GM12878 (cell line): ENCODE measurements at regions not wholly inside any gene's neighbourhood (a gene's known extent, or its start where the extent isn't known, plus 50 kb on each side); places are given as distances from the start of the nearest gene placed in this dataset.
A peak's percentile ranks its signal among the peaks of the same experiment; 100 is the strongest.

Experiments used
- ATAC-seq: fragments of 200-7000 bp; cut with Tn5 transposase; 3 replicates; pipeline ENCODE4 v1.9.1; 2020; ENCODE audit warnings: mild to moderate bottlenecking, moderate library complexity
- BruUV-seq: library from RNA; stranded (reverse); fragments of 400-500 nt; replicated peaks from 2 replicates; lab custom pipeline; 2021; lab: Mats Ljungman, UMichigan
- CTCF ChIA-PET: fragments of 300-600 bp; sonication (Branson Sonifier 250); formaldehyde crosslinking; extraction: SDS; loops from one replicate; lab custom pipeline; 2021; ENCODE audit warnings: inconsistent platforms; lab: Yijun Ruan, JAX
- POLR2A ChIA-PET: fragments of 350-600 bp; formaldehyde crosslinking; extraction: SDS; loops from one replicate; lab custom pipeline; 2021; ENCODE audit warnings: inconsistent platforms; lab: Charles Lee
- RAD21 ChIA-PET: fragments of 300-600 bp; sonication (Branson Sonifier 250); formaldehyde crosslinking; loops from one replicate; lab custom pipeline; 2023; ENCODE audit warnings: antibody characterized with exemption; ENCODE audit not compliant: unreplicated experiment; lab: Charles Lee
- SMC1A ChIA-PET: fragments of 300-600 bp; sonication (Branson Sonifier 250); formaldehyde crosslinking; loops from one replicate; lab custom pipeline; 2023; ENCODE audit not compliant: unreplicated experiment, uncharacterized antibody; lab: Charles Lee
- DNase-seq: peaks from one replicate; pipeline ENCODE4 v3.0.0-alpha.2; 2011; ENCODE audit warnings: low read depth, low spot score
- FAIRE-seq: peaks from 3 replicates; lab custom pipeline; 2011; peaks lifted over from hg19 to GRCh38; lab: Jason Lieb, UNC
- H2AFZ ChIP-seq: 2 replicates; pipeline ENCODE4 v1.6.0; 2011; ENCODE audit warnings: low read depth, low read length, control low read depth; ENCODE audit not compliant: control insufficient read depth
- H3K27ac ChIP-seq: 2 replicates; pipeline ENCODE4 v1.5.1; 2011; ENCODE audit warnings: control low read depth; ENCODE audit not compliant: control insufficient read depth, insufficient read depth
- H3K27me3 ChIP-seq, 2 experiments: replicated peaks in 1 of 2; 2 replicates each; pipeline versions ENCODE4 v1.6.0 to v1.6.1; 2011; ENCODE audit warnings: low read length in 1 of 2; ENCODE audit not compliant: control insufficient read depth in 2 of 2, insufficient read depth in 2 of 2
- H3K36me3 ChIP-seq, 2 experiments: 2 replicates each; pipeline ENCODE4 v1.5.1; 2011; ENCODE audit warnings: low read length in 1 of 2; ENCODE audit not compliant: control insufficient read depth in 2 of 2, insufficient read depth in 2 of 2
- H3K4me1 ChIP-seq: 2 replicates; pipeline ENCODE4 v1.6.1; 2011; ENCODE audit warnings: mild to moderate bottlenecking, low read length, moderate library complexity, mixed read lengths; ENCODE audit not compliant: control insufficient read depth, insufficient read depth
- H3K4me2 ChIP-seq: 2 replicates; pipeline ENCODE4 v1.6.0; 2011; ENCODE audit warnings: control low read depth; ENCODE audit not compliant: control insufficient read depth, insufficient read depth
- H3K4me3 ChIP-seq: fragments of 200-600 bp; sonication (generic); 2 replicates; pipeline ENCODE4 v1.5.1; 2016
- H3K79me2 ChIP-seq: 2 replicates; pipeline ENCODE4 v1.6.0; 2011; ENCODE audit warnings: low read length; ENCODE audit not compliant: control insufficient read depth, insufficient read depth
- H3K9ac ChIP-seq: 2 replicates; pipeline ENCODE4 v1.8.0; 2011; ENCODE audit warnings: low read length, control low read depth, mixed read lengths; ENCODE audit not compliant: control insufficient read depth, insufficient read depth
- H3K9me3 ChIP-seq: replicated peaks from 3 replicates; pipeline ENCODE4 v1.5.1; 2011; ENCODE audit warnings: mild to moderate bottlenecking, low read length; ENCODE audit not compliant: control insufficient read depth, insufficient read depth
- H4K20me1 ChIP-seq: 2 replicates; pipeline ENCODE4 v1.6.0; 2011; ENCODE audit not compliant: control insufficient read depth, insufficient read depth
- BCLAF1 ChIP-seq: fragments of 450-650 bp; IDR thresholded peaks from 2 replicates; pipeline ENCODE4 v1.6.1; 2017; ENCODE audit warnings: antibody characterized with exemption, mild to moderate bottlenecking, moderate library complexity
- CEBPB ChIP-seq, 2 experiments: fragments of 150-350 bp in 1 of 2; IDR thresholded peaks; 2 replicates each; pipeline ENCODE4 v1.6.1; 2012 to 2014; ENCODE audit warnings: low read depth in 2 of 2, low read length in 2 of 2, borderline replicate concordance in 1 of 2, inconsistent platforms in 1 of 2
- E4F1 ChIP-seq: fragments of 450-650 bp; IDR thresholded peaks from 2 replicates; pipeline ENCODE4 v1.6.1; 2018; ENCODE audit warnings: borderline replicate concordance, mild to moderate bottlenecking; ENCODE audit not compliant: partially characterized antibody
- LARP7 ChIP-seq: fragments of 450-650 bp; IDR thresholded peaks from 2 replicates; pipeline ENCODE4 v1.6.1; 2017; ENCODE audit warnings: mild to moderate bottlenecking
- MAX ChIP-seq: IDR thresholded peaks from 2 replicates; pipeline ENCODE4 v1.6.1; 2012; ENCODE audit warnings: low read depth, low read length, improper control_type of control experiment
- MTA3 ChIP-seq: IDR thresholded peaks from 2 replicates; pipeline ENCODE4 v1.6.1; 2012; ENCODE audit warnings: low read length, inconsistent platforms, borderline replicate concordance
- NR2C1 ChIP-seq: fragments of 450-650 bp; IDR thresholded peaks from 2 replicates; pipeline ENCODE4 v1.6.1; 2017; ENCODE audit warnings: antibody characterized with exemption, mild to moderate bottlenecking, moderate library complexity
- PAX5 ChIP-seq: IDR thresholded peaks from 2 replicates; pipeline ENCODE4 v1.6.1; 2011; ENCODE audit warnings: low read depth, low read length, borderline replicate concordance
- PBX3 ChIP-seq: IDR thresholded peaks from 2 replicates; pipeline ENCODE4 v1.6.1; 2011; ENCODE audit warnings: mild to moderate bottlenecking, low read depth, low read length, moderate library complexity; ENCODE audit not compliant: insufficient replicate concordance
- PML ChIP-seq: IDR thresholded peaks from 2 replicates; pipeline ENCODE4 v1.6.1; 2012; ENCODE audit warnings: low read length, inconsistent platforms
- POLR2A ChIP-seq: IDR thresholded peaks from 2 replicates; pipeline ENCODE4 v1.6.1; 2011; ENCODE audit warnings: low read depth, mild to moderate bottlenecking, low read length
- SUPT20H ChIP-seq: IDR thresholded peaks from 2 replicates; pipeline ENCODE4 v1.6.1; 2011; ENCODE audit warnings: low read depth, mild to moderate bottlenecking, low read length, moderate library complexity, borderline replicate concordance; ENCODE audit not compliant: control insufficient read depth
- TARDBP ChIP-seq: IDR thresholded peaks from 2 replicates; pipeline ENCODE4 v1.6.1; 2016; ENCODE audit warnings: borderline replicate concordance
- USF1 ChIP-seq: IDR thresholded peaks from 2 replicates; pipeline ENCODE4 v1.6.1; 2011; ENCODE audit warnings: borderline replicate concordance, low read depth, mild to moderate bottlenecking, moderate library complexity, mixed read lengths, low read length; ENCODE audit not compliant: insufficient read depth; ENCODE audit errors: extremely low read length
- ZNF207 ChIP-seq: fragments of 450-650 bp; IDR thresholded peaks from 2 replicates; pipeline ENCODE4 v1.6.1; 2014; ENCODE audit warnings: antibody characterized with exemption, mild to moderate bottlenecking, borderline replicate concordance
- WGBS: methylation state at CpG from one replicate; pipeline ENCODE4 v1.1.6; 2016; ENCODE audit warnings: low lambda C conversion rate; ENCODE audit not compliant: insufficient replicate concordance, insufficient coverage; ENCODE audit errors: missing lambda C conversion rate; 5-methylcytosine and 5-hydroxymethylcytosine counted together
- in situ Hi-C: fragments of 300-500 bp; cut with MboI; formaldehyde crosslinking; loops from 9 replicates; pipeline ENCODE4 v1.14.3; 2018; ENCODE audit warnings: mixed read lengths
- intact Hi-C: fragments of 100-400 bp; cut with micrococcal nuclease; formaldehyde crosslinking; loops from one replicate; pipeline ENCODE4 v1.14.2; 2022; ENCODE audit not compliant: unreplicated experiment

GRCh38 chr13:50125554-50126262 is 110.5 kb downstream of the KCNRG start:
- no peak for FAIRE-seq
- no peak for TF ChIP-seq BCLAF1
- peak; percentile 79 for TF ChIP-seq USF1
- no peak for TF ChIP-seq E4F1
- no peak for TF ChIP-seq CEBPB (IDR thresholded peaks at IDR 0.05; ENCODE audit: borderline replicate concordance in 1 of 2, low read depth in 2 of 2, low read length in 2 of 2)
- TF ChIP-seq PAX5 = no peak; the same call in 1 of the 2 replicates
- peak; percentile 48; the same call in 1 of the 2 replicates for TF ChIP-seq POLR2A
- no peak for TF ChIP-seq PBX3
- TF ChIP-seq SUPT20H = no peak
- no peak; the same call in 1 of the 2 replicates for TF ChIP-seq MAX
- TF ChIP-seq PML = no peak
- 0 out of 2 replicates have a peak, but pooled peaks have one; percentile 13 for TF ChIP-seq TARDBP
- no peak for TF ChIP-seq NR2C1
- TF ChIP-seq LARP7 = peak; percentile 69; the same call in 1 of the 2 replicates
- no peak for TF ChIP-seq MTA3
- TF ChIP-seq ZNF207 = no peak

More at GRCh38 chr13:50125554-50126262, 110.5 kb downstream of the KCNRG start:
- Histone ChIP-seq H3K4me2 (peak overlapping the region; percentile 97), H3K4me3 (peak overlapping the region; percentile 78), H2AFZ (peak overlapping the region; percentile 79), H3K79me2 (no peaks in the 10 kb centered on the region), H3K36me3 (no peaks in the 10 kb centered on the region), H4K20me1 (no peaks in the 10 kb centered on the region), H3K9me3 (peaks cover 2% of the 10 kb centered on the region; the same call in 1 of the 3 replicates), H3K9ac (peak overlapping the region; percentile 48), H3K27ac (no peak overlapping the region), H3K4me1 (peaks cover 44% of the 10 kb centered on the region), H3K27me3 (peaks cover 11 to 14% of the 10 kb centered on the region in 2 experiments)
- intact Hi-C loops = loop anchor here (1.0 to 5.0 kb wide), 4 partner anchors 43 to 787 kb away; partner anchors contain the start of gene TRIM13
- SMC1A ChIA-PET = interaction anchor here (1.1 to 3.4 kb wide), 4 partner anchors 40 to 122 kb away, joined by 3 to 14 read pairs (median 3); no protein-coding TSS in a partner anchor
- RAD21 ChIA-PET = interaction anchor here (0.9 to 1.3 kb wide), 4 partner anchors 40 to 786 kb away, joined by 3 to 4 read pairs (median 4); no protein-coding TSS in a partner anchor
- POLR2A ChIA-PET = interaction anchor here (0.6 to 1.4 kb wide), 5 partner anchors 38 to 129 kb away, joined by 3 to 6 read pairs (median 3); partner anchors contain the start of gene TRIM13
- DNase-seq (no peak), ATAC-seq (peak; percentile 17)
- in situ Hi-C loops = no loop called here
- 2% methylated on average over 43 of the region's 87 CpGs for WGBS
- CTCF ChIA-PET = interaction anchor here (1.0 to 1.3 kb wide), 2 partner anchors 41 to 129 kb away, joined by 4 read pairs; partner anchors contain the start of gene TRIM13
- BruUV-seq = no TSS peak
